Activated CD8-positive, alpha-beta T cell treated with anti-CD3 and anti-CD28 coated beads for 36 hours (primary cell): ENCODE measurements at regions not wholly inside any gene's neighbourhood (a gene's known extent, or its start where the extent isn't known, plus 50 kb on each side); places are given as distances from the start of the nearest gene placed in this dataset.

Source experiments
- ATAC-seq: fragments of 200-7000 bp; cut with Tn5 transposase; one replicate; pipeline ENCODE4 v1.10.0; 2021; ENCODE audit warnings: mild to moderate bottlenecking, moderate library complexity
- CTCF ChIA-PET: fragments of 350-600 bp; sonication (Branson Sonifier 250); formaldehyde crosslinking; loops from one replicate; lab custom pipeline; 2021; ENCODE audit warnings: antibody characterized with exemption; lab: Charles Lee
- POLR2A ChIA-PET: fragments of 350-600 bp; sonication (Branson Sonifier 250); formaldehyde crosslinking; loops from one replicate; lab custom pipeline; 2021; ENCODE audit warnings: antibody characterized with exemption; lab: Charles Lee
- DNase-seq: peaks from one replicate; pipeline ENCODE4 v3.0.0-alpha.2; 2020
- H3K27ac Mint-ChIP-seq: one replicate; pipeline ENCODE4 v1.8.0; 2021; ENCODE audit warnings: mild to moderate bottlenecking, mixed read lengths
- H3K27me3 Mint-ChIP-seq: one replicate; pipeline ENCODE4 v1.8.0; 2021; ENCODE audit warnings: mixed read lengths
- H3K36me3 Mint-ChIP-seq: one replicate; pipeline ENCODE4 v1.8.0; 2021; ENCODE audit warnings: low read depth, mixed read lengths
- H3K4me1 Mint-ChIP-seq: one replicate; pipeline ENCODE4 v1.8.0; 2021; ENCODE audit warnings: low read depth, mixed read lengths
- H3K4me3 Mint-ChIP-seq: one replicate; pipeline ENCODE4 v1.8.0; 2021; ENCODE audit warnings: mild to moderate bottlenecking, moderate library complexity, mixed read lengths
- H3K9me3 Mint-ChIP-seq: one replicate; pipeline ENCODE4 v1.8.0; 2021; ENCODE audit warnings: mixed read lengths
- intact Hi-C: fragments of 100-400 bp; cut with micrococcal nuclease; formaldehyde crosslinking; loops from one replicate; pipeline ENCODE4 v1.10.0; 2022
- TF ChIP-seq, protein P1 (sequence below): fragments of 200-600 bp; IDR thresholded peaks from one replicate; pipeline ENCODE4 v1.8.0; 2022; ENCODE audit warnings: antibody characterized with exemption, mild to moderate bottlenecking

DNA sequence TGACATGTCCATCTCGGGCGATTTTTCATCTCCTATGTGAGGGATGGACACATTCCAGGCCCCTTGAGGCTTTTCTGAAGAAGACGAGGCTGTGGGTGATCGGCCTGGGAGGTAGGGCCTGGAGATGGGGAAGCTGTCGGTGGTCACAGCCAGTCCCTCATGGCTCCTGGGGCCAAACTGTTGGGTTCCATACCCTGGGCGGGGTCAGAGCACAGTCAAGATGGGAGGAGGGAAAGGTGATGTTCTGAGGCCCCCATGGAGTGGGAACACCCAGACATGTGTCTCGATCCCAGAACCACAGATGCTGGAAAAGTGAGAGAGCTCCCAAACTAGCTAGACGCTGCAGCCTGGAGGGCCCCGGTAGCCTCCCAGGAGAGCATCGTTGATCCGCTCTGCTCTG lies 157.5 kb upstream of the C1orf174 start:
- no peaks in the 10 kb centered on the region for H3K4me1 Mint-ChIP-seq
- ATAC-seq (no peak), DNase-seq (no peak)
- no peak overlapping the region for H3K4me3 Mint-ChIP-seq
- TF ChIP-seq, protein P1, sequence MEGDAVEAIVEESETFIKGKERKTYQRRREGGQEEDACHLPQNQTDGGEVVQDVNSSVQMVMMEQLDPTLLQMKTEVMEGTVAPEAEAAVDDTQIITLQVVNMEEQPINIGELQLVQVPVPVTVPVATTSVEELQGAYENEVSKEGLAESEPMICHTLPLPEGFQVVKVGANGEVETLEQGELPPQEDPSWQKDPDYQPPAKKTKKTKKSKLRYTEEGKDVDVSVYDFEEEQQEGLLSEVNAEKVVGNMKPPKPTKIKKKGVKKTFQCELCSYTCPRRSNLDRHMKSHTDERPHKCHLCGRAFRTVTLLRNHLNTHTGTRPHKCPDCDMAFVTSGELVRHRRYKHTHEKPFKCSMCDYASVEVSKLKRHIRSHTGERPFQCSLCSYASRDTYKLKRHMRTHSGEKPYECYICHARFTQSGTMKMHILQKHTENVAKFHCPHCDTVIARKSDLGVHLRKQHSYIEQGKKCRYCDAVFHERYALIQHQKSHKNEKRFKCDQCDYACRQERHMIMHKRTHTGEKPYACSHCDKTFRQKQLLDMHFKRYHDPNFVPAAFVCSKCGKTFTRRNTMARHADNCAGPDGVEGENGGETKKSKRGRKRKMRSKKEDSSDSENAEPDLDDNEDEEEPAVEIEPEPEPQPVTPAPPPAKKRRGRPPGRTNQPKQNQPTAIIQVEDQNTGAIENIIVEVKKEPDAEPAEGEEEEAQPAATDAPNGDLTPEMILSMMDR = no peak
- H3K36me3 Mint-ChIP-seq = no peaks in the 10 kb centered on the region
- ChIA-PET CTCF (no interaction called here), POLR2A (no interaction called here)
- H3K27me3 Mint-ChIP-seq = peaks cover 2% of the 10 kb centered on the region
- no peaks in the 10 kb centered on the region for H3K9me3 Mint-ChIP-seq
- intact Hi-C loops = no loop called here
- H3K27ac Mint-ChIP-seq = no peak overlapping the region

DNA sequence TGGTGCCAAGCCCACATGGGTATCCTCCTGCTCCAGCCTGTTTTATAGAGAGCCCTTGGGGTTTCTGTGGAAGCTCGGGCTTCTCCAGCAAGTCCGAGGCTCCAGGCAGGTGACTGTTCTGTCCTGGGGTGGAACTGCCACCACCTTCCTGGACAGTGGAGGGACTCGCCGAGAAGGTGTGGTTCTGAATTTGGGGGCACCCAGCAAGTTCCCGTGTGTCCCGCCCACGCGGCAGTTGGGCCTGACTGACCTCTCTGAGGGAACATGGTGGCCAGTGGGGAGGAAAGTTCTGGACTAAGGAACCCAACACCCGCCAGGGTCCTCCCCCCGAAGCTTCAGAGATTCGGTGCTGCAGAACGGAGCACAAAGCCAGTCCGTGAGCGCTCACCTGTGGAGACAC lies 158.1 kb upstream of the C1orf174 start:
- TF ChIP-seq, protein P1 = no peak

DNA sequence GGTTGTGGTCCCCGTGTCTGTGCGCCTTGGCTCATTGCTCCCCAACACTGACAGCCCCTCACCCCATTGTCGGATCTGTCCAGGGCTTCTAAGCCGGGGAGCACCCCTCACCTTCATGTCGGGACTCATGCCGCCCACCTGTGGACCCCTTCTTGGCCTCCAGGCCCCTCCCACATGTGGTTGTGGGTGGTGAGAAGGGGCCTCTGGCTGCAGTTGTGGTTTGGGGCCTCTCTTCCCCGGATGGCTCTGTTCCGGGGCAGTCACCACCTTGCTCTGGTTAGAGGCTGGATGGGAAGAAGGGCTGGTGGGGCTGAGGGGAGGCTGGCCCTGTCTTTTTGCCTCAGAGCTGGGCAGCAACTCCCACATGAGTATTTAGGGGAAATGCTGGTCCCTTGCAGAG lies 158.6 kb upstream of the C1orf174 start:
- Mint-ChIP-seq H3K36me3 (no peaks in the 10 kb centered on the region), H3K27ac (no peak overlapping the region), H3K4me3 (no peak overlapping the region), H3K9me3 (no peaks in the 10 kb centered on the region), H3K27me3 (no peaks in the 10 kb centered on the region), H3K4me1 (no peaks in the 10 kb centered on the region)
- POLR2A ChIA-PET = no interaction called here
- TF ChIP-seq, protein P1 = no peak
- ATAC-seq (no peak), DNase-seq (no peak)
- intact Hi-C loops = no loop called here
- CTCF ChIA-PET = no interaction called here

More for the DNA sequence above, 158.1 kb upstream of the C1orf174 start:
- ATAC-seq = no peak
- CTCF ChIA-PET = no interaction called here
- POLR2A ChIA-PET = no interaction called here
- Mint-ChIP-seq H3K4me1 (no peaks in the 10 kb centered on the region), H3K27ac (no peak overlapping the region), H3K4me3 (no peak overlapping the region), H3K36me3 (no peaks in the 10 kb centered on the region), H3K9me3 (no peaks in the 10 kb centered on the region), H3K27me3 (no peaks in the 10 kb centered on the region)
- DNase-seq = no peak
- intact Hi-C loops = no loop called here

DNA sequence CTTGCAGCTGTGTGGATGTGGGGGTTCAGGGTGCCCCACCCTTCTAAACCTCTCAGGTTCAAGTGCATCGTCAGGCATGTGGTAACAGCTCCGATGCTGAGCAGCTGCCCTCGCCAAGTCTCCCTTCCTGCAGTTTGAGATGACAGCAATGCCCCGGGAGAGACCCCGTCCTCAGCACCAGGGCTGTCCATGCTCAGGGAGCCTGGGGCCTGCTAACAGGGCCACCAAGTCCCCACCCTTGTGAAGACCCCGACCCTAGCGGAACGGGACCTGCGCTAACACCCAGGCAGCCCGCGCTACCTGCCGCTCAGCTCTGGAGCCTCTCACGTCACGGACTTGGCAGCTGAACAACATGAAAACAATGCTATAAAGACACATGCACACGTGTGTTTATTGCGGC lies 159.2 kb upstream of the C1orf174 start:
- H3K36me3 Mint-ChIP-seq = no peaks in the 10 kb centered on the region
- H3K27ac Mint-ChIP-seq = no peak overlapping the region
- ChIA-PET CTCF (no interaction called here), POLR2A (no interaction called here)
- no peaks in the 10 kb centered on the region for H3K9me3 Mint-ChIP-seq
- intact Hi-C loops = no loop called here
- DNase-seq = no peak
- no peaks in the 10 kb centered on the region for H3K27me3 Mint-ChIP-seq
- TF ChIP-seq, protein P1 = no peak
- ATAC-seq = no peak
- H3K4me1 Mint-ChIP-seq = no peaks in the 10 kb centered on the region
- H3K4me3 Mint-ChIP-seq = no peak overlapping the region

DNA sequence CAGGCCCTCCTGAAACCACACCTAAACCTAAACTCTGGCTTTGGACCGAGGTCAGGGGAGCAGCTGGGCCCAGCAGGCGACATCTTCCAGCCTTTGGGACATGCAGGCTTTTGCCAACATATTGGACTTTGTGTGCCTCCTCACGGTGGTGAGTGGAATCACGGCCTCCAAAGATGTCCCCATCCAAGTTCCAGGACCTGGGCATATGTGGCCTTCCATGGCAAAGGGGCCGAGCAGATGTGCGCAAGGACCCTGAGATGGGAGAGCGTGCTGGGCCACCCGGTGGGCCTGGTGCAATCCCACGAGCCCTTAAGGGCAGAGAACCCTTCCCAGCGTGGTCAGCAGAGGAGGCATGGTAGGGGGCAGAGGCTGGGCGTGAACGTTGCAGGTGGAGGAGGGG lies 160.8 kb upstream of the C1orf174 start:
- TF ChIP-seq, protein P1 = no peak
- ChIA-PET POLR2A (no interaction called here), CTCF (no interaction called here)
- Mint-ChIP-seq H3K27ac (no peak overlapping the region), H3K27me3 (no peaks in the 10 kb centered on the region), H3K9me3 (no peaks in the 10 kb centered on the region), H3K4me3 (no peak overlapping the region), H3K4me1 (no peaks in the 10 kb centered on the region), H3K36me3 (no peaks in the 10 kb centered on the region)
- DNase-seq (no peak), ATAC-seq (no peak)
- intact Hi-C loops = no loop called here
